Adrenal gland (tissue), 5 donors: ENCODE measurements at regions not wholly inside any gene's neighbourhood (a gene's known extent, or its start where the extent isn't known, plus 50 kb on each side); places are given as distances from the start of the nearest gene placed in this dataset.

ENCODE experiments used
- POLR2A ChIP-seq, 2 donors: fragments of 450-650 bp; IDR thresholded peaks; one replicate each; pipeline ENCODE4 v1.6.1; 2017; ENCODE audit warnings: antibody characterized with exemption in 2 of 2, mild to moderate bottlenecking in 2 of 2, moderate library complexity in 1 of 2
- TF ChIP-seq, protein P1 (sequence below), 6 experiments: fragments of 450-650 bp in 4 of 6; fragments of 200-600 bp in 2 of 6; sonication (generic) in 1 of 6; IDR thresholded peaks; 1 replicate in 5 of 6; 2 replicates in 1 of 6; pipeline versions ENCODE4 v1.5.1 to v1.8.0; 2016 to 2021; ENCODE audit warnings: antibody characterized with exemption in 6 of 6, mild to moderate bottlenecking in 2 of 6, moderate library complexity in 1 of 6
- donor health status: DM: no; HTN: no; CAD: no.

DNA sequence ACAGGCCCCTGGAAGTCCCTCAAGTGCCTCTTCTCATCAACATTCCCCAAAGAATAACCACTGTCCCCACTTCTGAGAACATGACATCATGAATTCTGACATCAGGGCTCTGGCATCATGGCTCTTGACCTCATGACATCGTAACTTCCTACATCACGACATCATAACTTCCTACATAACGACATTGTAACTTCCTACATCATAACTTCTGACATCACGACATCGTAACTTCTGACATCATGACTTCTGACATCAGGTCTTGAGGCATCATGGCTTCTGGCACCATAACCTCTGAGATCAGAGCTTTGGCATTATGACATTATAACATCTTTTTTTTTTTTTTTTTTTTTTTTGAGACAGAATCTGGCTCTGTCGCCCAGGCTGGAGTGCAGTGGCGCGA lies 66.7 kb upstream of the FAM20C start:
- TF ChIP-seq, protein P1, sequence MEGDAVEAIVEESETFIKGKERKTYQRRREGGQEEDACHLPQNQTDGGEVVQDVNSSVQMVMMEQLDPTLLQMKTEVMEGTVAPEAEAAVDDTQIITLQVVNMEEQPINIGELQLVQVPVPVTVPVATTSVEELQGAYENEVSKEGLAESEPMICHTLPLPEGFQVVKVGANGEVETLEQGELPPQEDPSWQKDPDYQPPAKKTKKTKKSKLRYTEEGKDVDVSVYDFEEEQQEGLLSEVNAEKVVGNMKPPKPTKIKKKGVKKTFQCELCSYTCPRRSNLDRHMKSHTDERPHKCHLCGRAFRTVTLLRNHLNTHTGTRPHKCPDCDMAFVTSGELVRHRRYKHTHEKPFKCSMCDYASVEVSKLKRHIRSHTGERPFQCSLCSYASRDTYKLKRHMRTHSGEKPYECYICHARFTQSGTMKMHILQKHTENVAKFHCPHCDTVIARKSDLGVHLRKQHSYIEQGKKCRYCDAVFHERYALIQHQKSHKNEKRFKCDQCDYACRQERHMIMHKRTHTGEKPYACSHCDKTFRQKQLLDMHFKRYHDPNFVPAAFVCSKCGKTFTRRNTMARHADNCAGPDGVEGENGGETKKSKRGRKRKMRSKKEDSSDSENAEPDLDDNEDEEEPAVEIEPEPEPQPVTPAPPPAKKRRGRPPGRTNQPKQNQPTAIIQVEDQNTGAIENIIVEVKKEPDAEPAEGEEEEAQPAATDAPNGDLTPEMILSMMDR (IDR thresholded peaks at IDR 0.05) = no peak
- no peak for TF ChIP-seq POLR2A (IDR thresholded peaks at IDR 0.05)
